COLO668 (cell line): ENCODE measurements at regions not wholly inside any gene's neighbourhood (a gene's known extent, or its start where the extent isn't known, plus 50 kb on each side); places are given as distances from the start of the nearest gene placed in this dataset.

Source experiments
- DNase-seq: peaks from one replicate; lab custom pipeline; 2025; ENCODE audit not compliant: unreplicated experiment; lab: John Stamatoyannopoulos, UW

- DNase-seq: no peak
Observed at GRCh38 chr11:116172851-116173250, 599.9 kb downstream of the BUD13 start.

GRCh38 chr11:116172156-116172555 is 600.6 kb downstream of the BUD13 start:
- DNase-seq: no peak

DNA sequence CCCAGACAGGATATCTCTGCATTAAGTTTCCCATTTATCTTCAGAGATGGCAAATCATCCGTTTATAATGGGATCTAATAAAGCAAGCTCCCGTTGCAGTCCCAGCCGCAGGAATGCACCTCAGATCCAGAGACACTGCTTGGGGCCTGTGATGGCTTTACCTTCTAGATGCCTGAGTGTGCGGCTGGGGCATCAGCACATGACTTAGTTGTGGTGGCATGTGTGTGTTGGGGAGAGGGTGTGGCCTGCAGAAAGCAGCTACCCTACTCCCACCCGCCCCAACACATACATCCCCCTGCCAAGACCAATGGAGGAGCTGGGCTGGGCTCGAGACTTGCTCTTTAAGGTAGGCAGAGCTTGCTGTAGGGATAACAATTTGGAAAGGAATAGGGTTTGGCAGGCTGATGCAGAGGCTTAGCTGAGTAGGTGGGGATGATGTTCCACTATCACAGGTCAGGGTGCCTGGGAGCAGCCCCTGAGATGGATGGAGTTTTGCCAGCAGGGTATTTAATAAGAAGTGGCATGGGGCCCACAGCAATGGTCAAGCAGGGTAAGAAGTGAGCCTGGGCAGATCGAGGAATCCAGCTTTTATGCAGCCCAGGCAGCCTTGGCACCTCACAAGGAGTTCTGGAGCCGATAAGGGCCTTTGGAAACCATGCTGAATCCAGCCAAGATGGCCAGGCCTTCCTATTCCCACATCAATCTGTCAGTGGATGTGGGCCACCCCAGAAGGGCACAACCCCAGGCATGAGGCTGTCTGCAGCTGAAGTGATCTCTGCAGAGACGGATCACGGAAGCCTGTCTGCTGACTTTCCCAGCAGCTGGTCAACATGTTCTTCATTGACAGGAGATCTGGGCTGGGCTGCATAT is 601.3 kb downstream of the BUD13 start:
- no peak for DNase-seq

DNA sequence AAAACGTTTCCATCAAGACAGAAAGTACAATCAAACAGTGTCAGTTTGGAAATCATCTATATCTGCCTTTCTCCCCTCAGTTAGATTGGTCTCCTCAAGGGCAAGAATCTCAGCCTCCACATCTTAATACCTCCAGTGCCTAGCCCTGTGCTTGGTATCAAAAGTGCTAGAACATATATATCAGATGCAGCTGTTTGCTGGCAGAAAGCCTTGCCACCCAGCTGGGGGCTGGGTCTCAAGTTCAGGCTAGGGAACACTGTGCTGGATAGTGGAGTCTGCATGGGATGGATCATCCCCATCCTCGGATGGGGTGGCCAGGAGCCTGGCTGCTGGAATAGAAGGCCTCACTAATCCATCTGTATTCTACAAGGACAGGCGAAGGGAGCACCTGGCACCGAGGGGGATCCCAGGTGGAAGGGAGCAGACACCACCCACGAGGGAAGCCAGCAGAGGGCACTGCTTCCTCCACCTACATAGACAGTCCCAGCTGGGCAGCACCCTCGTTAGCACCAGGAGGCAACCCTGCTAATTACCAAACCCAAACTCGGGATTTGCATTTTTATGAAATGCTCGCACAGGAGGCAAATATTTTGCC is 602.2 kb downstream of the BUD13 start:
- peak; percentile 26 for DNase-seq

GRCh38 chr11:116169776-116170175 is 603.0 kb downstream of the BUD13 start:
- DNase-seq: no peak

DNA sequence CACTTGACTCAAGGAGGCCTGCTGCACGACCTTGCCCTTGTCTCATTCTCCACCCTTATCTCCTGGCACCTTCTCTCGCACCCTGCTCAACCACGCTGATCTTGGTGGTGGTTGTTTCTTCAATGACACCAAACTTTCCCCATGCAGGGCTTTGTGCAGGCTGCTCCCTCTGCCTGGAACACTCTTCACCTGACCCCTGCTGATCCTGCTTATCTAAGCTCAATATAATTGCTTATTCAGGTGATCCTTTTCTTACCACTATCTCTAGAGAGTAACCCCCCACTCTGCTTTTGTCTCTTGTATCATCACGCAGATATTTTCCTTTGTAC is 604.4 kb downstream of the BUD13 start:
- DNase-seq: no peak

GRCh38 chr11:116167706-116168458 is 604.9 kb downstream of the BUD13 start:
- no peak for DNase-seq

- peak; percentile 29 for DNase-seq
Observed at GRCh38 chr11:116166573-116167465, 606.0 kb downstream of the BUD13 start.

DNA sequence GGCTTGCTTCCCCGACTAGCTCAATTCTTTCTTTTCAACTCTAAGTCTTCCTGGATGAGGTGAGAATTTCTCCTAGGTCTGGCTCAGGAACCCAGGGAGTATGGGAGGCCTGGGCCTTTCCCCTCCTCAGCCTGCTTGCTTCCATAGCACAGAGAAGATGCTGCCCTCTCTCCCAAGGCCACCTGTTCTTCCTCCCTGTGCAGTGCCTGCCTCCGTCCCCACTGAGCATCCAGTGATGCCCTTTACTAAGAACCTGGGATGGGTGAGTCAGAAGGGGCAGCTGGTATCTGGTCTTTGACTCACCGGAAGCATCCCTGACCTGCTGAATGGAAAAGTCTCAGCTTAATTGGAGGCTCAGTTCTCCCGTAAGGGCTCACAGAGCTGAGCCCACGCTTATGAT is 607.9 kb downstream of the BUD13 start:
- DNase-seq: peak; percentile 8

DNA sequence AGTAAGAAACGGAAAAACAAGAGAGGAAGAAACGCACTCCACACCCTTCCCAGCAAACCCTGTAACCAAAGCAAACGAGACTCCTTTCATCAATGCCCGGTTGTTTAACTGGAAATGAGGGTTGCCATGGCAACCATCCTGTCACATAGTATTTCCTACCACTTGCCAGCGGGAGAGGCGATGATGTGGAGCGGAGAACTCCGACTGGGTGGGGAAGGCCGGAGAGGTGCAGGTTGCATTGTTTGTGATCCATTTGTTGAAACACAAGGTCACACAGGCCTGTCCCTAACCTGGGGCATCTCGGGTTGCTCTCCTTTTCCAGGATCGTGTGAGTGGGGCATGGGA is 609.9 kb downstream of the BUD13 start:
- peak; percentile 15 for DNase-seq

- DNase-seq: no peak
Observed at GRCh38 chr11:116162086-116162885, 610.5 kb downstream of the BUD13 start.

DNA sequence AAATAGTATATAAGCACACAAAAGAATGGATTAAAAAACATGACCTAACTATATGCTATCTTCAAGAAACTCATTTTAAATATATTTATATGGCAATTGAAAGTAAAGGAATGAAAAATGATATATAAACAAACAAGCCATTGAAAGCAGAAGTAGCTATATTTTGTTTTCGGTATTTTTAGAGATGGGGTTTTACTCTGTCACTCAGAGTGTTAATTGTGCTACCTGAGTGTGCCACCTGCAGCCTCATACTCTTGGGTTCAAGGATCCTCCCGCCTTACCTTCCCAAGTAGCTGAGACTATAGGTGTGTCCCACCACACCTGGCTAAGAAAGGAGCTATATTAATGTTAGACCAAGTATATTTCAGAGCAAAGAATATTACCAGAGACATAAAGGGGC is 624.1 kb downstream of the BUD13 start:
- DNase-seq: no peak

DNA sequence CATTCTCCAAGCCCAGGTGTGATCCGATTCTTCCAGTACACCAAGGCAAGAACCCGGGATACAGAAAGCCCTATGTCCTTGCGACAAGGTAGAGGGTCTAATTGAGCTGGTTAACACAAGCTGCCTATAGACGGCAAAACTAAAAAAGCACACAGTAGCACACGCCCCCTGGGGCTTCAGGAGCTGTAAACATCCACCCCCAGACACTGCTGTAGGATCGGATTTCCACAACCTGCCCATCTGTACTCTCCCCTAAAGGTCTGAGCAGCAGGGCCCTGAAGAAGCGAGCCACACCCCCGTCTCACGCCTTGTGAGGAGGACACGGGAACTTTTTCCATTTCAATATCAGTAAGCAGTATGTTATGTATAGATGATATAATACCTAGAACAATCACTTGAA is 624.7 kb downstream of the BUD13 start:
- DNase-seq: peak; percentile 40

GRCh38 chr11:116145187-116145865 is 627.5 kb downstream of the BUD13 start:
- DNase-seq: no peak

DNA sequence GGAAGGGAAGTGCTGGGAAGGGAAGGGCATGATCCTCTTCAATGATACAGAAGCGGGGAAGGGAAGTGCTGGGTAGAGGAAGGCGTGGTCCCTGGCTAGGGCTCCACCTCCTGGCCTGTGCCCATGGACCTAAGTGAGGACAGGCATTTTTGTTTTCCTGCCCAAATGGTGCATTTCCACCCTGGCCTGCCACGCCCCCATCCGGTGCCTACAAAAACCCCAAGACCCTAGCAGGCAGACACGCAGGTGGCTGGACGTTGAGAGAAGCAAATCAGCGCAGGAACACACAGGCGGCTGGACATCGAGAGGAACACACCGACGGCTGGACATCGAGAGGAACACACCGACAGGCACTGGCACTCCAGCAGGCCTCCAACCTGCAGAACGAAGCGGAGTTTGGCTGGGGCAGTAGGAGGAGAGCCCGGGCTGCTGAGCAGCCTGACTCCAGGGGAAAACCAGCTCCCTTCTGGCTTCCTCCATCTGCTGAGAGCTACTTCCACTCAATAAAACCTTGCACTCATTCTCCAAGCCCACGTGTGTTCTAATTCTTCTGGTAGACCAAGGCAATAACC is 628.3 kb downstream of the BUD13 start:
- DNase-seq: no peak

- DNase-seq: no peak
Observed at GRCh38 chr11:116138280-116138679, 634.1 kb upstream of the CADM1 start.

DNA sequence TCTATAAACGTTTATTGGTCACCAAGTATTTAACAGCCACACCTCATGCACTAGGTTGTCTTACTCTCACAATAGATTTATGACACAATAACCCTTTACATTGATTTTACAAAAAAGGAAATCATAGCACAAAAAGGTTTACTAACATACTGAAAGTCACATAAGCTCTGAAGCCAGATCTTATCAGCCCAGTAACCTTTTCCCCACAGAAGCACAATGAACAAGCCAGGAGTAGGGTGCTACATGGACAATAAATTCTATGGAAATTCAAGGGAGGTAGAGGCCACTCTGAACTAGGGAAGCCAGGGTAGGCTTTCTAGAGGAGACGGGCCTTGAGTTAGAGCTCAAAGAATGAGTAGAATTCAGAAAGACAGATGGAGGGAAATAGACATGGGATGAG is 633.5 kb upstream of the CADM1 start:
- no peak for DNase-seq

DNA sequence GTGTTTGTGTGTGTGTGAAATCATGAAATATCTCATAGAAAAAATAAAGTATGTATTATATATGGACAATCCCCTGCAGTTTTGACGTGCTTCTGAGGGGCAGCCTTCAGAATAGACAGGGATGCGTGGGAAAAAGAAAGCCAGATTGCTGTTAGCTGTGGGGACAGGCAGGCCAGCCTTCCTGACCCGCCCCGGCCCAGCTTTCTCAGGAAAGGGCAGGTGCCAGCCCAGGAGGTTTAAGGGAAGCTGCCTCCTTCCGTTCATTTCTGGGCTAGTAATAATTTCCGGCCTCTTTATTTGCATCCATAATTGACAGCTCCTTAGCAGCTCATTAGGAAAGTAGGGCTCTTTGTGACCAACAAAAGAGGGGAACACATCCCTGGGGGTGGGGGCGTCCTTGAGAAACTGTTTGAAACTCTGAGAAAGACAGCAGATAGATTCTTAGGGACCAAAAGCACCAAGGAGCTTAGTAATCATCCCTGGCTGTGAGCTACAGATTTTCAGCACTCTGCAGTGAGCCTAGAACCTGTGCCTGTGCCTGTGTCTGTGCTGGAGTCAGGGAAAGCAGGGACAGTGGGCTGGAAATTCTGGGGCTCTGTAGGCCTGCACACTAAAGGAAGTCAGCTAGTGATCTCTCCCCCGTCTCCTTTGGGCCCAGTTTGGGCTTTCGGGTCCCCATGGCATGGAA is 632.9 kb upstream of the CADM1 start:
- no peak for DNase-seq

GRCh38 chr11:116135891-116136290 is 631.7 kb upstream of the CADM1 start:
- no peak for DNase-seq
